ENCODE measurements at regions not wholly inside any gene's neighbourhood (a gene's known extent, or its start where the extent isn't known, plus 50 kb on each side); places are given as distances from the start of the nearest gene placed in this dataset.

DNA sequence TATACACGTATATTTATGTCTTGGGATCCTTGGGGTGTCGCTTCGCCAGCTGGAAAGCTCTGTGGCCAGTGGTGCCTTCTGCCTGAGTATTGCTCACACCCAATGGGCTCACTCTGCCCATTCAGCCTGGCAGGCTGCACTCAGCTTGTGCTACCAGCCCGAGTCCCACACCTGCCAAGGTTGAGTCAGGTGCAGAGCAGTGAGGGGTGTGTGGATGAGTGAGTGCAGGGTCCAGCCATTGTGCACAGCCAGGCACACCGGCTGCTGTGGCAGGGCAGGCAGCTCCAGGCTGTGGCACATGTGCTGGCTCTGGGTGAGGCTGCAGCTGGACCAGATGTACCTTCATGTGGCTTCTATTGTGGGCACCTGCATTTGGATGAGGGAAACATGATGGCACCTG, 496.9 kb upstream of the LINC00305 start:
- Histone ChIP-seq H3K4me1 (no peaks in the 10 kb centered on the region), H3K9me3 (no peaks in the 10 kb centered on the region), H3K4me3 (no peak overlapping the region), H3K36me3 (no peaks in the 10 kb centered on the region), H3K27ac (no peak overlapping the region), H3K27me3 (no peaks in the 10 kb centered on the region)
- TF ChIP-seq, protein P1, sequence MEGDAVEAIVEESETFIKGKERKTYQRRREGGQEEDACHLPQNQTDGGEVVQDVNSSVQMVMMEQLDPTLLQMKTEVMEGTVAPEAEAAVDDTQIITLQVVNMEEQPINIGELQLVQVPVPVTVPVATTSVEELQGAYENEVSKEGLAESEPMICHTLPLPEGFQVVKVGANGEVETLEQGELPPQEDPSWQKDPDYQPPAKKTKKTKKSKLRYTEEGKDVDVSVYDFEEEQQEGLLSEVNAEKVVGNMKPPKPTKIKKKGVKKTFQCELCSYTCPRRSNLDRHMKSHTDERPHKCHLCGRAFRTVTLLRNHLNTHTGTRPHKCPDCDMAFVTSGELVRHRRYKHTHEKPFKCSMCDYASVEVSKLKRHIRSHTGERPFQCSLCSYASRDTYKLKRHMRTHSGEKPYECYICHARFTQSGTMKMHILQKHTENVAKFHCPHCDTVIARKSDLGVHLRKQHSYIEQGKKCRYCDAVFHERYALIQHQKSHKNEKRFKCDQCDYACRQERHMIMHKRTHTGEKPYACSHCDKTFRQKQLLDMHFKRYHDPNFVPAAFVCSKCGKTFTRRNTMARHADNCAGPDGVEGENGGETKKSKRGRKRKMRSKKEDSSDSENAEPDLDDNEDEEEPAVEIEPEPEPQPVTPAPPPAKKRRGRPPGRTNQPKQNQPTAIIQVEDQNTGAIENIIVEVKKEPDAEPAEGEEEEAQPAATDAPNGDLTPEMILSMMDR (IDR thresholded peaks at IDR 0.05): no peak
- TF ChIP-seq POLR2A (IDR thresholded peaks at IDR 0.05) (no peak), POLR2AphosphoS5 (IDR thresholded peaks at IDR 0.05; ENCODE audit: insufficient read depth in 1 of 2, low read depth in 1 of 2) (no peak)
- no peak for DNase-seq (ENCODE audit: extremely low spot score in 2 of 2)
- intact Hi-C loops (cut with DNase I): no loop called here

DNA sequence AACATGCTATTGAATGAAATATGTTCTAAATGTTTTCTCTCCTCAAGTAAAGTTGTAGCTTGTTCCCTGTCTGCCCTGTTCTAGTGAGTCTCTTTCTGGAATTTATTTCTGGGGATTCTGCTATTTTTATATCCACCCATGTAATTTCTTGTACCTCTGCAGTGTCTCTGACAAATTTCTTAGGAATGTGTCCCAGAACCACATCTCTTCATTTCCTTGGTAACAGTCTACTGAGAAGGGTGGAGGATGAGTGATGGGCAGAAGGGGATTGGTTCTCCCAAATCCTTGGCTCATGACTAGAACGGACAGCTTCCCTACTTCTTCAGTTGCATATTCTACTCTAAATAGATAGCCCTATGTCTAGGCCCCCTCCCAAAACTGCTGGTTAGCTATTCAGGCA, 490.6 kb upstream of the LINC00305 start:
- no peaks in the 10 kb centered on the region for H3K27me3 ChIP-seq
- TF ChIP-seq, protein P1 (IDR thresholded peaks at IDR 0.05): no peak
- no peak for TF ChIP-seq POLR2AphosphoS5 (IDR thresholded peaks at IDR 0.05; ENCODE audit: insufficient read depth in 1 of 2, low read depth in 1 of 2)
- TF ChIP-seq POLR2A (IDR thresholded peaks at IDR 0.05): no peak
- H3K36me3 ChIP-seq: no peaks in the 10 kb centered on the region
- no peak overlapping the region for H3K27ac ChIP-seq
- intact Hi-C loops (cut with DNase I): no loop called here
- H3K9me3 ChIP-seq: no peaks in the 10 kb centered on the region
- H3K4me1 ChIP-seq: no peaks in the 10 kb centered on the region
- DNase-seq (ENCODE audit: extremely low spot score in 2 of 2): no peak
- H3K4me3 ChIP-seq: no peak overlapping the region

DNA sequence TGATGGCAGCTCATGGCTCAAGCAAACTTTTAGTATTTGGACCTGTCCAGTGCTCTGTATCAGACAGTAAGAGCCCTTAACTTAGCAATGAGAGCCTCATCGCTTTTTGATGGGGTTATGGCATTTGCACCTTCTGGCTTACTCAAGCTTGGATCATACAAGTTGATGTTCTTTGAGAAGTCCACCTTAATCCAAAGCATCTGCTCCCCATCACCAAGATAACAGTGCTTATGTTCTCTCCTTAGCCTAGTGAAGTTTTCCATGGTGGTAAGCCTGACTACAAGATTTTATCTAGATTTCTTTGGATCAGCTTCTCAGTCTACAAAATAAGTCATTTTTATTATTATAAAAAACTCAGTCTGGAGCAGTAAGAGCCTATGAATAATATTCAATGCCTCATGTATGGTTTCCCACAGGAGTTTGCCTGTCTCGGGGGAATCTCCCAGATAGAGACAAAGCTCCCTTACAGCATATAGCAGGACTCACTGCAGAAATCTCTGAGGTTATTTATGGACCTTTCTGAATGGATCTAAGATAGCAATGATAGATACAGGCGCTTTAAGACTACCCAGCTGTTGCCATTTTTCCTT, 472.2 kb upstream of the LINC00305 start:
- no peak overlapping the region for H3K4me3 ChIP-seq
- no peak for TF ChIP-seq POLR2AphosphoS5 (IDR thresholded peaks at IDR 0.05; ENCODE audit: insufficient read depth in 1 of 2, low read depth in 1 of 2)
- TF ChIP-seq, protein P1 (IDR thresholded peaks at IDR 0.05): no peak
- no peak for TF ChIP-seq POLR2A (IDR thresholded peaks at IDR 0.05)
- no peaks in the 10 kb centered on the region for H3K4me1 ChIP-seq
- no peaks in the 10 kb centered on the region for H3K36me3 ChIP-seq
- no peak overlapping the region for H3K27ac ChIP-seq
- H3K9me3 ChIP-seq: no peaks in the 10 kb centered on the region
- no peaks in the 10 kb centered on the region for H3K27me3 ChIP-seq
- intact Hi-C loops (cut with DNase I): no loop called here
- DNase-seq (ENCODE audit: extremely low spot score in 2 of 2): no peak

DNA sequence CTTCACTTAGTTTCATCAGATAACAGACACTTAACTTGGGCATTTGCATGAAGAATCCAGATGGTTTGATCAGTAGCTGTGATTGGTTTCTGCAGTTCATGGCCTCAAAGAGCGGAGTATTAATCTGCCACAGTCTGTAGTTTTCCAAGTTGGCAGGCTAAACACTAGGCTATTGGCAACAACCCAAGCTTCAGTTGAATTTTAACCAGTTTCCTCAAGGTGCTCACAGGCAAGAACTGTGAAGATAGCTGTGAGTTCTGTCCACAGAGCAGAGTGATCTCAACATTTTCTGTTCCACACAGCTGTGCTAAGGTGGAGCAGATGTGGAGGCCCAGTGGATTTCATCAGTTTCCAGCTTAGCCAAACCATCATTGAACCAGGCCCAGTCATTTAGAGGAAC, 469.5 kb upstream of the LINC00305 start:
- Histone ChIP-seq H3K9me3 (no peaks in the 10 kb centered on the region), H3K4me3 (no peak overlapping the region), H3K36me3 (no peaks in the 10 kb centered on the region), H3K27me3 (no peaks in the 10 kb centered on the region), H3K4me1 (no peaks in the 10 kb centered on the region), H3K27ac (no peak overlapping the region)
- intact Hi-C loops (cut with DNase I): no loop called here
- no peak for TF ChIP-seq POLR2AphosphoS5 (IDR thresholded peaks at IDR 0.05; ENCODE audit: insufficient read depth in 1 of 2, low read depth in 1 of 2)
- TF ChIP-seq POLR2A (IDR thresholded peaks at IDR 0.05): no peak
- TF ChIP-seq, protein P1 (IDR thresholded peaks at IDR 0.05): no peak
- no peak for DNase-seq (ENCODE audit: extremely low spot score in 2 of 2)

DNA sequence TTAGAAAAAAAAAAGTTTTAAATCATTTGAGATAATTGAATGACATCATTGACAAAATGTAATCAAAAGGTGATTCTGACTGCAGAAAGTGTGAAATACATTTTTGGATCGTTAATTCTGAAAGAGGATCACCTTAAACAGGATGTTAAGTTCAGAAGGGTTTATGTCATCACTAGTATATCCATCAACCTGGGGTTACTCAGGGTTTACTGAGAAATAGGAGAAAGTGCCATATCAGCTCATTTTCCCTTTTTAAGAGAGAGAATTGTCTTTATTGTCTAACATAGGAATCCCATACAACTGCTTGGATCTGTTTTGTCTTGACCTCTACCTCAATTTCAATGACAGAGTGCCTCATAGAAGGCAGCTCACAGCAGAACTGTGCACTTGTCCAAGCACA, 466.1 kb upstream of the LINC00305 start:
- TF ChIP-seq, protein P1 (IDR thresholded peaks at IDR 0.05): no peak
- TF ChIP-seq POLR2A (IDR thresholded peaks at IDR 0.05) (no peak), POLR2AphosphoS5 (IDR thresholded peaks at IDR 0.05; ENCODE audit: insufficient read depth in 1 of 2, low read depth in 1 of 2) (no peak)
- intact Hi-C loops (cut with DNase I): no loop called here
- DNase-seq (ENCODE audit: extremely low spot score in 2 of 2): no peak

More for the DNA sequence above, 466.1 kb upstream of the LINC00305 start:
- H3K27me3 ChIP-seq: no peaks in the 10 kb centered on the region
- no peaks in the 10 kb centered on the region for H3K36me3 ChIP-seq
- no peaks in the 10 kb centered on the region for H3K4me1 ChIP-seq
- no peaks in the 10 kb centered on the region for H3K9me3 ChIP-seq
- no peak overlapping the region for H3K27ac ChIP-seq
- no peak overlapping the region for H3K4me3 ChIP-seq
